GM21717 (cell line): ENCODE measurements at regions not wholly inside any gene's neighbourhood (a gene's known extent, or its start where the extent isn't known, plus 50 kb on each side); places are given as distances from the start of the nearest gene placed in this dataset.
"Not testable (repeated sequence)": the region's sequence is repeated elsewhere in the genome, so short reads cannot be mapped to it uniquely, and the experiment has no call there.

ENCODE experiments used
- ATAC-seq: cut with Tn5 transposase; IDR thresholded peaks from one replicate; pipeline ENCODE4 v1.9.1; 2021; ENCODE audit warnings: mild to moderate bottlenecking, moderate library complexity; ENCODE audit not compliant: unreplicated experiment

- no peak for ATAC-seq
These were observed 420.6 kb downstream of the BRD1 start for GRCh38 chr22:49406879-49407587.

DNA sequence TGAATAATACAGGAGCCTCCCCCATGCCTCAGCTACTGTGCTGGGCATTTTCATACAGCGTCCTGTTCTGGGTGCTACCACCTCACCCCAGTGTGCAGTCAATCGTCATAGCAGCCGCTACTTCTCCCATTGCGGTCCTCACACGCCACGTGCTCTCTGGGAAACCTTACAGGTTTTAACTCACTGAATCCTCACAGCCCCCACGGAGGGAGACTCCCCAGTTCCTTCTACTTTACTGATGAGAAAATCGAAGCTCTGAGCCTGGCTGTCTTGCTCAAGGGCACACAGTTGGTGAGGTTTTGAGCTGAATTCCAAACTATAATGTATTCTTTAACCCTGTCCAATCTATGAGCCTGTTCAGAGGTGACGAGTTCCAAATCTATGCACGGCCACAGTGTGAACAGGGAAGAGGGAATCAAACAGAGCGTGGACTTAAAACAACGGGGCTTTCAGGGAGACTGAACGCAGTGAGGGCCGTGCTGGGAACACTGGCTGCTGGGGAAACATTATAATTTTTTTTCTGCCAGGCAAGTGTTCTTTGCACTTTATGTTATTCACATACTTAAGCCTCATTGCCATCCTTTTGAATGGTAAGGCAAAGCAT, 421.5 kb downstream of the BRD1 start:
- no peak for ATAC-seq

DNA sequence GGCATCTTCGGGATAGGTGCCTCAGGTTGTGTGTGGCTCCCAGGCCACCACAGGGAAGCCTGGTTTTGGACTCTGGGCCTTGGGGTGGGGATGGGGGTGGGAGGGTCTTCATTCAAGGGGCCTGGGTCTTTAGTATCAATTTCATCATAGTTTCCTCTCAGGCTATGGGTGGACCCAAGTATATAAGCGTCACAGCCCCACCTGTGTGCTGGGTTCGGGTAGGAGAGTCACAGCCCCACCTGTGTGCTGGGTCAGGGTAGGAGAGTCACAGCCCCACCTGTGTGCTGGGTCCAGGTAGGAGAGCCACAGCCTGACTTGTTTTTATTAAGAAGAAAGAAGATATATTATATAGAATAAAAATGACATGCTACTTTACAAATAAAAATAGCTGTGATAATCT, 422.1 kb downstream of the BRD1 start:
- ATAC-seq, result no peak

- no peak for ATAC-seq
These were observed 423.0 kb downstream of the BRD1 start for GRCh38 chr22:49404576-49405241.

GRCh38 chr22:49404020-49404419, 423.7 kb downstream of the BRD1 start:
- ATAC-seq, result no peak

GRCh38 chr22:49403102-49403501, 424.6 kb downstream of the BRD1 start:
- ATAC-seq, result no peak

DNA sequence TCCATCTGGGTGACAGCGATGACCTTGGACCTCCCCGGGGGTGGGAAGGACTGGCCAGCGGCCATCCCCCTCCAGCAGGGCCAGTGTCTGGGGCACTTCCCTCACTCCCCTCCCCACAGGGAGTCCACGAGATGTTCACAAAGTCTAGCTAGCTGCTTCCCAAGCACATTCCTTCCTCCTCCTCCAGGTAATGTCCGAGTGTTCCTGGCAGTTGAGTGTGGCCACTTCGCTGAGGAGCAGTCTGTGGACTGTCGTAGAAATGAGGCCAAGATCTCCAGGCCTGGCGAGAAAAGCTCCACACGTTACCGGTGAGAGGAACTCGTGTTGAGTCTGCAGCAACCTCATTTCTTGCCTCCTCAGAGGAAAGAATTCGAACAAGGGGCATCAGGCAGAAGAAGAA, 425.5 kb downstream of the BRD1 start:
- ATAC-seq, result no peak

DNA sequence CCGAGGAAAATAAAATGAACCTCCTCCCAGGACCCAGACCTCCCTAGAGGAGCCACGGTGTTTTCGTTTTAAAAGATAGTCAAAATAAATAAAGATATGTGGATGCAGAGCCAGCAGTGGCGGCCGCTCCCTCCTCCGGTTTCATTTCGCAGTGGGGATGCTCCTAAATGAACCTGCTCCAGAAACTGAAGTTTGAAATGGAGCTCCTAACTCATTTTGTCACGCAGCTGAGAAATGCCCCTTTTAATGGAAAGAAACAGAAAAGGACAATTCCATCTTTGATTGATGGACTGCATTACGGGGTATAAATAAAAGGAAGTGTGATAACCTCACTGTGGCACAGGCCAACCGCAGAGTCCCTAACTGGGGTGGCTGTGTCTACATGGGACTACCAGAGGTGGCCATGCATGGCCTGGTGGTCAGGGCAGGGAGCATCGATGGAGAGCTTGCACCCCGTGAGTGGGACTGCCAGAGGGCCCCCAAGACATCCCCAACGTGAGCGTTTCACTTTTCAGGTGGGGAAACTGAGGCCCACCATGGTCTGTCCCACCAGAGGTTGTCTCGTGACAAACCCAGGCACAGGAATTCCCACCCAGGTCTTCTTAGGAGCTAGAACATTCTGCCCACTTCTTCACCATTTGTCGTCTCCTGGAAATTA, 426.6 kb downstream of the BRD1 start:
- ATAC-seq, result no peak

DNA sequence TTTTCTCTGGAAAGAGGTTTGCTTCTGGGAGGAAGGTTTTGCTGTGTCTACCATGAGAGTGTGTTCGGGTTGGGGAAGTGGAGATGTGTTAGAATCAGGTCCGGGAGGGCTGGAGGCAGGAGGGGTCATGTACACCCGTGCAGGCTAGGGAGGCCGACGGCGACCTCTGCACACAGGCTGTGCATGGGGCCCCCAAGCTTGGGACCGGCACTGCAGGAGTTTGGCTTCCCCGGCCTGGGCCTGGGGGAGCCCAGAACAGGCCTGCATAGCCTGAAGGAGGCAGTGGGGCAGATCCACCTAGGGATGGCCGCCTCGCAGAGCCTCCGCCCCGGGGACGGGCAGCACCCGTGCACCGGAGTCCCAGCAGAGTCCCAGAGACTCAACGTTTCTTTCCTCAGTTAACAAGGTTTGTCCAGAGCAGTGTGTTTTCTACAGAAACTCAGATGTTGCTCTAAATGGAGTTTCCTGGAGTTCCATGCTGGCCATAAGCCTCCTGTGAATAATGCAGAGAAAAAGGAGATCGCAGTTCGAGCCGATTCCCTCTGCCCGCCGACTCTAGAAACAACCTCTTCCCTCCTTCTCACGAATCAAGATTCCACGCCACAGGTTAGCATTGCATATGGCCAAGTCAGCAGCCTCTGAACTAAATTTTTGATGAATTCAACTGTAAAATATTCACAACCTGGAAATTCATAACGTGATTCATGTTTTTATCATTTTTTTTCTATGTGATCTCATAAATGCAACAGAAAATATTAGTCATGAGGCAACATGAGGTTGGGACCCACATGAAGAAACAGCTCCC, 427.3 kb downstream of the BRD1 start:
- ATAC-seq, result no peak

DNA sequence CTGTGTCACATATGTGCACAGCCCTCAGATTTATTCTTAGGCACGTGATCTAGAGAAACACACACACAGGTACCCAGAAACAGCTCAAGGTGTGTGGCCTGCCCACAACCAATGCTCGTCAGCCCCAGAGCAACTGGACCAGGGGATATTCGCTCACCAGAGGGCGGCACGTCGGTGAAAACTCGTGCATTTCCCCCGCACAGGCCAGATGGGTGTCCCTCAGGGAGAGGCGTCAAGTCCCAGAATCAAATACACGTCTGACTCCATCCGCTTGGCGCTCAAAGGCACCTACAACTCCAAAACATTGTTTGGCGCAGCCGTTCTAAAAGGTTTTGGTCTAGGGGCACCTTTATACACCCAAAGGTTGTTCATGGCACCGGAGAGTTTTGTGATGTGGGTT, 429.0 kb downstream of the BRD1 start:
- no peak for ATAC-seq

- no peak for ATAC-seq
These were observed 429.6 kb downstream of the BRD1 start for GRCh38 chr22:49398115-49398514.

GRCh38 chr22:49396817-49397216, 430.9 kb downstream of the BRD1 start:
- ATAC-seq, result no peak

DNA sequence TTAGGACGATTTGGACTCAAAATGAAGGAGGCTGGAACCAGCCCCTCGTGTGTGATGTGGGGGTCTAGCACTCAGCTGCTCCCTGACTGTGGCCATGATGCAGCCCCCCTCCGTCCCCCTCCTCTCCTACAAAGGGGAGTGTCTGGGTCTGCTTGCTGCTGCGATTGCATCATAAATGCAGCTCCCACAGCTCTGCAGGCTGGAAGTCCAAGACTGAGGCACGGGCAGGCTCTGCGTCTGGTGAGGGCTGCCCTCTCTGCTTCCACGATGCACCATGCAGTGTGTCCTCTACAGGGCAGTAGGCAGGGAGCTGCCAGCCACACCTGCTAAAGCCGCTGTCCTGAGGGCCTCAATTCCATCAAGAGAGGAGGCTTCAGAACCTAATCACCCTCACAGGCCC, 432.1 kb downstream of the BRD1 start:
- no peak for ATAC-seq

GRCh38 chr22:49395062-49395461, 432.6 kb downstream of the BRD1 start:
- ATAC-seq, result not testable (repeated sequence)

- ATAC-seq, result no peak
These were observed 433.4 kb downstream of the BRD1 start for GRCh38 chr22:49394116-49394785.

DNA sequence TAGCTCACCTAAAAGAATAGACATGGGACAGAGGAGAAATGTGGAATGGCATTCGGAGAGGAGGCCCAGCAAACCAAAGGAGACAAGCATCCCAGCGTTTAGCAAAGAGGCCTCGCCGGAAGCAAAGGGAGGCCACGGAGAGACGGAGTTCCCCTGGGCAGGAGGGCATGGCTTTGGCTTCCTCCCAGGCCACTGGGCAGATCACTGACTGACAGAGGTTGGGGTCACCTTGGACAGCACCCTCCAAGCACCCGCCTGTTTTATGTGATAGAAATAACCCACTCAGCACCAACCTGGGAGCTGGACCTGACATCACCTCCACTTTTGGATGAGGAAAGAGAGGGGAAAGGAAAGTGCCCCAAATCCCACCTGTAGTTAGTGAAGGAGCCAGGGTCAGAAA, 434.1 kb downstream of the BRD1 start:
- ATAC-seq, result no peak

DNA sequence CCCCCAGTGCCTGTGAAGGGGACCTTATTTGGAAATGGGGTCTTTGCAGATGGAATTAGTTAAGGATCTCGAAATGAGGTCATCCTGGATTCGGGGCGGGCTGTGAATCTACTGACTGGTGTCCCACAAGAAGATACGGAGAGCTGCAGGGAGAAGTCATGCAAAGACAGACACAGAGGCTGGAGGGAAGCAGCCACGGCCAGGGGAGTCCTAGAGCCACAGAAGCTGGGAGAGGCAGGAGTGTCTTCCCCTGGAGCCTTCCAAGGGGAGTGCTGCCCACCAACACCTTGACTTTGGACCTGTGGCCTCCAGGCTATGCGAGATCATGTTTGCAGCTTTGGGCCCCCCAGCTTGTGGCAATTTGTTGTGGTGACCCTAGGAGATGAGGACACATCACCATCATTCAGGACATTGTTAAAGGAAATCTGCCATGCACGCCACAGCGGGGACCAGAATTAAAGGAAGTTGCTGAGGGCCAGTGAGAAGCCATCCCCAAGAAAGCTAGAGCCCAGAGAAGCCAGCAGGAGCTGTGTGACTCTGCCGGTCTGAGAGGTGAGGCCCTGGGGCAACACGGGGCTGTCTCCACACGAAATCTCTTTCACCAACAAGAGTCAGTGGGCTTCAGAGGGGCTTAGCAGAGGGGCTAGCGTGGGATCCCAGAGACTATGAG, 434.7 kb downstream of the BRD1 start:
- ATAC-seq, result no peak

GRCh38 chr22:49392247-49392646, 435.4 kb downstream of the BRD1 start:
- no peak for ATAC-seq

- no peak for ATAC-seq
These were observed 436.2 kb downstream of the BRD1 start for GRCh38 chr22:49391436-49391835.

- ATAC-seq, result no peak
These were observed 436.7 kb downstream of the BRD1 start for GRCh38 chr22:49390954-49391353.
